GM18508 (cell line): ENCODE measurements at regions not wholly inside any gene's neighbourhood (a gene's known extent, or its start where the extent isn't known, plus 50 kb on each side); places are given as distances from the start of the nearest gene placed in this dataset.

Source experiments
- ATAC-seq: cut with Tn5 transposase; IDR thresholded peaks from one replicate; pipeline ENCODE4 v1.9.1; 2021; ENCODE audit warnings: moderate number of reproducible peaks; ENCODE audit not compliant: insufficient read depth, unreplicated experiment

DNA sequence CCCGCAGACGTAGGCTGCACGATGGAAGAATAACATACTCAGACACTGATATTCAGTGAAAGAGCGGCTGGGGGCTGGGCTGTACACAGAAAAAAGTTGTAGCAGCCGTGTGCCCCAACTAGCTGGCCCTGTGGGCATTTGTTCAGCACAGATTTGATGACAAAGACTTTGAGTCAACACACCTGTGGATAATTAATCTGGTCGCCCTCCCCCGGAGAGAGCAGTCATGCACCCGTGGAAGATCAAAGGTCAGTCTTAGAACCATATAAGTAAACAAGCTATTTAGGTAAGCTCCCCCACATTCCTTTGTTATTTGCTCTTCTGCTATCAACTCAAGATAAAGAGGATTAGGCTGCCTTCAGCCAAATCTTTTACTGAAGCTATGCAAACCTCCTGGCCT is 148.4 kb upstream of the HMCN1 start:
- ATAC-seq: no peak

GRCh38 chr1:185581961-185582725 is 152.0 kb upstream of the HMCN1 start:
- no peak for ATAC-seq

GRCh38 chr1:185581020-185581419 is 153.2 kb upstream of the HMCN1 start:
- no peak for ATAC-seq

- ATAC-seq: no peak
These were observed 155.9 kb upstream of the HMCN1 start for GRCh38 chr1:185578293-185578692.

GRCh38 chr1:185574139-185574875 is 159.9 kb upstream of the HMCN1 start:
- ATAC-seq: peak; percentile 62

DNA sequence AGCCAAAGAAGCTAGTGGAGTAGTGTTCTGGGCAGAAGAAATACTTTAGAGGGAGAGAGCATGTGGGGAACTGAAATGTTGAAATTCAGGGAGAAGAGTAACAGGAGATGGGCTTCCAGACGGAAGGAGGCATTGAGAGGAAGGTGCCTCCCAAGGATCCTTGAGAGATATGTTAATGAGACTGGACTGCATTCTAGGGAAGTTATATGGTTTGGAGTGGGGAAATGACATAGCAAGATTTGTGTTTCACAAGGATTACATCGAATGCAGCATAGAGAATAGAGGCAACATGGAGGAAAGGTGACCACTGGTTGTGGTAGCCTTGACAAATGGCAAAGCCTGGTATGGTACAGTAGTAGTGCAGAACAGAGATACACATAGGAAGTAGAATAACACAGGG is 160.5 kb upstream of the HMCN1 start:
- ATAC-seq: peak; percentile 40

DNA sequence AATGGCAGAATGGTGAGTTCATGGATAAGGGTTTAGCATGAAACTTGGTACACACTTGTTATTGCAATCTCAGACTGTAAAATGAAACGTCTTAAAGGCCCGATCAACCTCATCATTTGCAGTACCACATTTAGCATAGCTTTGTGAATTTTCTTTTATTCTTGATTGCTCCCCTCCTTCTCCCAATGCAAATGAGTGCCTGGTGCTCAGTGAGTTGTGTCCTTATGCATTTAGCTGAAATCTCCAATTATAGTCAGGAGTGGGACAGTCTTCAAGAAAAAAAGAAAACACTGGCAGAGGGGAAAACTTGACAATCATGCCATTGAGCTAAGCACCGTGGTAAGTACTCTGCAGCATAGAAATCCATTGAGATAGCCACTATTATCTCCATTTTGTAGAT is 161.0 kb upstream of the HMCN1 start:
- no peak for ATAC-seq

- no peak for ATAC-seq
These were observed 163.2 kb upstream of the HMCN1 start for GRCh38 chr1:185570962-185571361.

GRCh38 chr1:185568155-185569123 is 165.8 kb upstream of the HMCN1 start:
- no peak for ATAC-seq

DNA sequence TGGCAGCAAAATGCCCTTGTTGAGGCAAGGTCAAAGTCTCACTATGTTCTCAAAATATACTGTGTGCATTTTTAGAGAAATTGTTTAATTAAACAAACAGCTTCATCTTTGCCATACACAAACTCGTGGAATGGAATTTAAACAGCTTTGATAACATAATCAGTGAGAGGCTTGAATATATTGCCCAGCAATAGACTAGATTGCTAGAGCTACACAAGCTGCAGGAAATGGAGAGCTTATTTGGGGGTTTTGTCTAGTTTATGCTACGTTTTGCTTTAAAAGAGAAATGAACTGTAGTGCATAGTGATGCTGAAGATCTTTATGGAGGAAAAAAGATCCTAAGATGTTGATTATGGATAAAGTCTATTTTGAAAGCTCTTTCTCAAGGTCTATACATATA is 166.8 kb upstream of the HMCN1 start:
- no peak for ATAC-seq

GRCh38 chr1:185566995-185567394 is 167.2 kb upstream of the HMCN1 start:
- ATAC-seq: no peak

GRCh38 chr1:185565302-185565701 is 168.9 kb upstream of the HMCN1 start:
- ATAC-seq: no peak

- ATAC-seq: no peak
These were observed 169.4 kb upstream of the HMCN1 start for GRCh38 chr1:185564816-185565215.

DNA sequence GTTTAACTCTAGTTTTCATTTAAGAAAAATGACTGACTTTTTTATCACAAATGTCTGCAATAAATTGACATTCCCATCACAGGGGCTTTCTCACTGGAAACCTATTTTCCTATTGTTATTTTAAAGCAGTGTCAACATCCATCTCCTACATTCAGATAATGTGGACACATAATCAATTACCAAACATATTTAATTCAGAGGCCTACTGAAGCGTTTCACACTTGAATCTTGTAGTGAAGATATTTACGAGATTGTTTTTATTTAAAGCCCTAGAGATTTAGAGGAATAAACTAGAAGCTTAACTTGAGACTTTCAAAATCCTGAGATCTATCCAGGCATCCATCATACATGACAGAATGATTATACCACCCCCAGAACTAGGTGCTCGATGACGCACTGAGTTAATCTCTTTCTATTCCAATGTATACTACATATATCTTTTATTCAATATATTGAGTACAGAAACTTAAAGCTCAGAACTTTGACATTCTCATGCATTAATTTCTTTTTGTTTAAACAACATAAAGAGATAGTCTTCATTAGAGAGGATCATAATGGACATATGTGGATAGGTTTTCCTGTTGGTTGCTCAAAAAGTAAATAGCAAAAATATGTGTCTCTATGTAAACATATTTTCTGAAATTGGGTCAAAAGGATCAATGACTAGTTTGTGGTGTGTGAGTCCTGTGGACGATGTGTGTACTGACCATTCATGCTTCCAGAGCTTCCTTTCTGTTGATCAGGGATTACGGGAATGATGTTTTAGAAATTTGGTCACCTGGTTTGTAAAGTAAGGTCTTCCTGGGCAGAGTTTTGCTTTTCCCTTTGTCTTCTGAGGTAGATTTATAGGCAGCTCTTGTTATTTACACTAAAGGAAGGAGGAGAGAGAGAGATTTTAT is 171.5 kb upstream of the HMCN1 start:
- no peak for ATAC-seq

GRCh38 chr1:185561629-185562028 is 172.6 kb upstream of the HMCN1 start:
- ATAC-seq: no peak

DNA sequence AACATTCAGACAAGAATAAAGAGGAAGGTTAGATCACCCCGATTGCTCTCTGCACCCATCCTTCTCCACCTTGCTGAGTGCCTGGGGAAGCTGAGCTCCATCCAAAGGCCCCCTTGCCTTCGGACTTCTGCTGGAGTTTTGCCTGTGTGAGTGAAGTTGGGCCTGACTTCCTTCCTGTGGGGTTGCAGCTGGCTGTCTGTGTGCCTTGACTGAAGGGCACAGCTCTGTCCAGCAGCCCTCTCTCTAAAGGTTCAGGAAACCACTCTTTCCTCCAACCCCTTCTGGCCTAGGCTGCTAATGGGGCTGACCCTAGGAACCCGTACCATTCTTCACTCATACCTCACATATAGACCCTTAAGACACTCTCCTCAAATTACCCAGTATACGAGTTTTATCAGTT is 173.4 kb upstream of the HMCN1 start:
- ATAC-seq: no peak

DNA sequence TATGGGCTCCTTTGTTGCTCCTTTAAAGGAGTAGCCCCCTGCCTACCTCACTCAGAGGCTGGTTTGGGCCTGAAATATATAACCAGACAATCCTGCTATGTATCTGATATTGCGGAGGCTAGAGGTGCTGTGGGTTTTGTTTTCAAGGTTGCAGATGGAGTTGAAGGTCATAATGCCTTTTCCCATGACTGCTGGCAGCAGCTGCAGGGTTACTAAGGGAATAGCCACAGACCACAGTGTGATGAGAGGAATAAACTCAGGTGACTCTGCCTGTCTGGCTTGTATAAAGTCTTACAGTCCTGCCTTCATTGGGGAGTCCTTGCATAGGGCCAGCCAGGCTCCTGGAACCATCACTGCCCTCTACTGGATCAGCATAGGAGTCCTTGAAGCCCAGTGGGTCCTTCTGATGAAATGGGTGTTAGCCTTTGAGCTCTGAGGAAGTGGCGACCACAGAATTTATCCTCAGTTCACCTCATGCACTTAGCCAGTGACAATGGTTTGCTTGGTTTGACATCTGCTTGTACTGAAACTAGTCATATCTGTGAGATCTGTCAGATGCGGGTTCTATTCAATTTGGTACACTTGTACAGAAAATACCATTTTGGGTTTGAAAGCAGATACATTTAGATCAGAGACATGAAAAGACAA is 174.4 kb upstream of the HMCN1 start:
- peak; percentile 95 for ATAC-seq

GRCh38 chr1:185559151-185559550 is 175.0 kb upstream of the HMCN1 start:
- ATAC-seq: no peak

DNA sequence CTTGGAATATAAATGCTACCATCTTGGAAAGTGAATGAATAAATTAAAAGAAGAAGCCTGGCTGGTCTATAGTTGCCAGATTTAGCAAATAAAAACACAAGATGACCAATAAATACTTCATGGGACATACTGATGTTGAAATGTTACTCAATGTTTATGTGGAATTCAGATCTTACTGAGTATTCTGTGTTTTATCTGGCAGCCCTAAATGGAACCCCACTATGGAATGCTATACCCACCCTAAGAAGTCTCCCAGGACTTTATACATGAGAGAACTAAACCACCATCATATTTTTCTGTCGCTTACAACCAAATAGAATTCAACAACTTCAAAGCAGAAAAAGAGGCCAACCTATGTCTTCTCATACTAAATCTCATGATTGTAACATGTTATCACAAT is 177.6 kb upstream of the HMCN1 start:
- ATAC-seq: no peak
